H1 (cell line): ENCODE measurements at regions not wholly inside any gene's neighbourhood (a gene's known extent, or its start where the extent isn't known, plus 50 kb on each side); places are given as distances from the start of the nearest gene placed in this dataset.

ENCODE experiments used
- ATF3 ChIP-seq: IDR thresholded peaks from 2 replicates; pipeline ENCODE4 v1.6.1; 2011; ENCODE audit warnings: low read depth, mild to moderate bottlenecking, low read length; ENCODE audit not compliant: insufficient read depth
- CHD7 ChIP-seq: fragments of 300-600 bp; sonication (generic); IDR thresholded peaks from 2 replicates; pipeline ENCODE4 v1.7.1; 2012; ENCODE audit warnings: low read length, moderate library complexity, mild to moderate bottlenecking, inconsistent platforms; ENCODE audit not compliant: insufficient replicate concordance
- POLR2A ChIP-seq, 2 experiments: IDR thresholded peaks; 1 replicate in 1 of 2; 2 replicates in 1 of 2; pipeline ENCODE4 v1.6.1; 2011; ENCODE audit warnings: low read depth in 2 of 2, low read length in 2 of 2, mild to moderate bottlenecking in 2 of 2; ENCODE audit errors: control extremely low read depth in 1 of 2
- TBP ChIP-seq: IDR thresholded peaks from 2 replicates; pipeline ENCODE4 v1.6.1; 2011; ENCODE audit warnings: low read depth, low read length, improper control_type of control experiment

GRCh38 chrX:115402299-115402698 is 112.8 kb downstream of the LUZP4 start (continued):
- TF ChIP-seq CHD7: no peak
- no peak for TF ChIP-seq ATF3
- TF ChIP-seq TBP: no peak
- TF ChIP-seq POLR2A (IDR thresholded peaks at IDR 0.05; ENCODE audit: control extremely low read depth in 1 of 2, low read depth in 2 of 2, low read length in 2 of 2): no peak
- TF ChIP-seq, all 59 proteins: peak for 0
